RWPE2 (cell line): ENCODE measurements at regions not wholly inside any gene's neighbourhood (a gene's known extent, or its start where the extent isn't known, plus 50 kb on each side); places are given as distances from the start of the nearest gene placed in this dataset.

ENCODE experiments used
- ATAC-seq: fragments of 200-7000 bp; cut with Tn5 transposase; 3 replicates; pipeline ENCODE4 v1.9.1; 2021; ENCODE audit warnings: low read depth
- DNase-seq: peaks from one replicate; pipeline ENCODE4 v3.0.0-alpha.2; 2020; ENCODE audit warnings: low spot score
- H3K27ac ChIP-seq: fragments of 450-650 bp; 2 replicates; pipeline ENCODE4 v1.5.1; 2017; ENCODE audit warnings: mild to moderate bottlenecking; ENCODE audit not compliant: poor library complexity, severe bottlenecking
- H3K27me3 ChIP-seq: fragments of 250-450 bp; sonication (Bioruptor Pico); 2 replicates; pipeline ENCODE4 v1.5.1; 2021; ENCODE audit warnings: mild to moderate bottlenecking, moderate library complexity; ENCODE audit not compliant: insufficient read depth, poor library complexity, severe bottlenecking
- H3K36me3 ChIP-seq: fragments of 250-450 bp; sonication (Bioruptor Pico); 2 replicates; pipeline ENCODE4 v1.5.1; 2020; ENCODE audit warnings: low read depth, mild to moderate bottlenecking, moderate library complexity
- H3K4me1 ChIP-seq: fragments of 250-450 bp; sonication (Bioruptor Pico); 2 replicates; pipeline ENCODE4 v1.5.1; 2021; ENCODE audit warnings: mild to moderate bottlenecking, moderate library complexity; ENCODE audit not compliant: insufficient read depth, poor library complexity, severe bottlenecking
- H3K4me3 ChIP-seq: fragments of 250-450 bp; sonication (Bioruptor Pico); 2 replicates; pipeline ENCODE4 v1.5.1; 2021; ENCODE audit warnings: mild to moderate bottlenecking, moderate library complexity; ENCODE audit not compliant: severe bottlenecking
- H3K9me3 ChIP-seq: fragments of 250-450 bp; sonication (Bioruptor Pico); 2 replicates; pipeline ENCODE4 v1.5.1; 2021; ENCODE audit warnings: mild to moderate bottlenecking, moderate library complexity; ENCODE audit not compliant: severe bottlenecking
- TF ChIP-seq, protein P1 (sequence below): fragments of 450-650 bp; IDR thresholded peaks from one replicate; pipeline ENCODE4 v1.5.1; 2017; ENCODE audit warnings: mild to moderate bottlenecking, moderate library complexity; ENCODE audit not compliant: poor library complexity, severe bottlenecking

DNA sequence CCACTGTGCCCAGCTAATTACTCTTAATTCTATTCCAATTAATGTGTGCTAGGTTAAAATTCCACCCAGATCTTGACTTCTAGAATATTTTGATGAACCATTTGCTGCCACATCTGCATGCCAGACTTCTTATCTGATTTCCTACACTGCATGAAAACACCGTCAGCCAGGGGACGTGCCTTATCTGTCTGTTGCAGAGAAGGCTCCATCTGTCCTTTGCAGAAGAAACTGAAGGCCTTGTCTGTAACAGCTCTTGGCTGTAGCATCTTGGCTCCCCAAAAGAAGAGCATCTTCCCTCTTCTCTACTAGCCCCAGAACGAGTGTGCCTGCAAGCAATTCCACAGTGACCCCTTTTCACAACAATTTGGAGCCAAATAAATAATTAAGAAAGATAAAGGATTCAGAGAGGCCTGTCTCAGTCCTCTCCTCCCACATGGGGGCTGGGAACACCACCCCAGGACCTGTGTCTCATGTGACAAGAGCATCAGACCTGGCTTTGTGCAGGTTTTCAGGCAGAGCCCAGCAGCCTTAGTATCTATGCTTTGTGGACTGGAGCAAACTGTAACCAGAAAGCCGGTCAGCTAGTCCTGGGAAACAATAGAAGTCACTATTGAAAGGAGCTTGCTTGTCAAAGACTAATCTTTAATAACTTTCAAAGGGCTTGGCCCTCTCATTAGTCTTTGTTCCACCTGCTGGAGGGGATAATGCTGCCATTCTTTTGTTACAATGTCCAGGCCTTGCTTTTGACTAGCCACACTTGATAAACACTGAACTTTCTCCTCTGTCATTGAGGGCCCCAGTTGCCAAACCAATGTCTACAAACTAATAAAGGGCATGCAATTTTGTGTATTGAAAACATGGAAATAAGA is 84.0 kb upstream of the NEUROD1 start:
- H3K36me3 ChIP-seq, result no peaks in the 10 kb centered on the region
- H3K4me1 ChIP-seq, result no peaks in the 10 kb centered on the region
- H3K9me3 ChIP-seq, result no peaks in the 10 kb centered on the region
- TF ChIP-seq, protein P1, sequence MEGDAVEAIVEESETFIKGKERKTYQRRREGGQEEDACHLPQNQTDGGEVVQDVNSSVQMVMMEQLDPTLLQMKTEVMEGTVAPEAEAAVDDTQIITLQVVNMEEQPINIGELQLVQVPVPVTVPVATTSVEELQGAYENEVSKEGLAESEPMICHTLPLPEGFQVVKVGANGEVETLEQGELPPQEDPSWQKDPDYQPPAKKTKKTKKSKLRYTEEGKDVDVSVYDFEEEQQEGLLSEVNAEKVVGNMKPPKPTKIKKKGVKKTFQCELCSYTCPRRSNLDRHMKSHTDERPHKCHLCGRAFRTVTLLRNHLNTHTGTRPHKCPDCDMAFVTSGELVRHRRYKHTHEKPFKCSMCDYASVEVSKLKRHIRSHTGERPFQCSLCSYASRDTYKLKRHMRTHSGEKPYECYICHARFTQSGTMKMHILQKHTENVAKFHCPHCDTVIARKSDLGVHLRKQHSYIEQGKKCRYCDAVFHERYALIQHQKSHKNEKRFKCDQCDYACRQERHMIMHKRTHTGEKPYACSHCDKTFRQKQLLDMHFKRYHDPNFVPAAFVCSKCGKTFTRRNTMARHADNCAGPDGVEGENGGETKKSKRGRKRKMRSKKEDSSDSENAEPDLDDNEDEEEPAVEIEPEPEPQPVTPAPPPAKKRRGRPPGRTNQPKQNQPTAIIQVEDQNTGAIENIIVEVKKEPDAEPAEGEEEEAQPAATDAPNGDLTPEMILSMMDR, result no peak
- H3K27me3 ChIP-seq, result no peaks in the 10 kb centered on the region
- no peak for ATAC-seq
- DNase-seq, result no peak
- H3K27ac ChIP-seq, result no peak overlapping the region
- no peak overlapping the region for H3K4me3 ChIP-seq

GRCh38 chr2:181766129-181766528 is 85.8 kb upstream of the NEUROD1 start:
- peaks cover 12% of the 10 kb centered on the region for H3K4me1 ChIP-seq
- no peak overlapping the region for H3K4me3 ChIP-seq
- TF ChIP-seq, protein P1, result no peak
- no peak overlapping the region for H3K27ac ChIP-seq
- no peaks in the 10 kb centered on the region for H3K36me3 ChIP-seq
- no peak for ATAC-seq
- no peaks in the 10 kb centered on the region for H3K9me3 ChIP-seq
- no peaks in the 10 kb centered on the region for H3K27me3 ChIP-seq
- DNase-seq, result no peak

DNA sequence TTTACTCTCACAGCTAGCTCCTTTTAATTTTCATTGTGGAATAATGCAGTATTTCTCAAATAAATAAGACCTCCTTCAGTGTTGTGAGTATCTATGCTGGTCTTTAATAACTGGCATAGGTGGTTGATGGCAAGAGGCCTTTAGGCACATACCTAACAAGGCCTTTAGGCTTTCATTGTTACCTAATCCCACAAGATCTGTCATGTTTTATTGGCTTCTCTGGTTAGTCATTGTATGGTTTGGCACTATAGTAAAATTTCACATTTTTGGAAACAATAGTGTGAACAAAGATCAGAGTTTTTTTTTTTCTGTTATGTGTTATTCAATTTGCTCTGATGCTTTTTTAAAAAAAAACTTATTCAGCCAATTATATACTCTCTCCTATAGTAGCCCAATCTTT is 89.8 kb upstream of the NEUROD1 start:
- peak overlapping the region; percentile 29 for H3K27ac ChIP-seq
- no peak overlapping the region for H3K4me3 ChIP-seq
- ATAC-seq (peak; percentile 97), DNase-seq (no peak)
- TF ChIP-seq, protein P1, result no peak
- H3K4me1 ChIP-seq, result peaks cover 19% of the 10 kb centered on the region
- no peaks in the 10 kb centered on the region for H3K9me3 ChIP-seq
- no peaks in the 10 kb centered on the region for H3K36me3 ChIP-seq
- H3K27me3 ChIP-seq, result no peaks in the 10 kb centered on the region

- Histone ChIP-seq H3K9me3 (no peaks in the 10 kb centered on the region), H3K4me1 (peaks cover 19% of the 10 kb centered on the region), H3K36me3 (no peaks in the 10 kb centered on the region), H3K27me3 (no peaks in the 10 kb centered on the region), H3K4me3 (no peak overlapping the region), H3K27ac (no peak overlapping the region)
- ATAC-seq (no peak), DNase-seq (no peak)
- TF ChIP-seq, protein P1, result no peak
Measured at GRCh38 chr2:181771356-181771755, 91.0 kb upstream of the NEUROD1 start.

DNA sequence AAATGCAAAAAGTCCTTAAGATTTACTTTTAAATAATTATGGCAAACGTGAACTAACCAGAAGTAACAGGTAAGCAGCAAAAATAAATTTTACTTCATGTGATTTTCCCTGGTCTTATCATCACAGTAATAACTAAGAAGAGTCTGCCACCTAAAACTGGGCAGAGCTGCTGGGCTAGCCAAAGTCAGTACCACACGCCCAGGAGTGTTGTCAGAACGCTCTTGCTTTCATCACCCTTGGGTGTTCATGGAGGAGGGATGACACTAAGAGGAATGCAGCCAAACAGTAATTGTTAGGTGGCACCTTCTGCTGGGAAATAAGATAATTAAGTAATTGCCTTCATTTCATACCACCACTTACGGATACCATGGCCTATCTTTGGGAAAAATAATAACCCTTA is 92.0 kb upstream of the NEUROD1 start:
- Histone ChIP-seq H3K9me3 (no peaks in the 10 kb centered on the region), H3K27ac (no peak overlapping the region), H3K4me1 (peaks cover 19% of the 10 kb centered on the region), H3K4me3 (no peak overlapping the region), H3K36me3 (no peaks in the 10 kb centered on the region), H3K27me3 (no peaks in the 10 kb centered on the region)
- DNase-seq (no peak), ATAC-seq (no peak)
- TF ChIP-seq, protein P1, result no peak
